Sigmoid colon (tissue), 4 donors: ENCODE measurements at regions not wholly inside any gene's neighbourhood (a gene's known extent, or its start where the extent isn't known, plus 50 kb on each side); places are given as distances from the start of the nearest gene placed in this dataset.

Source experiments
- CTCF ChIP-seq, 4 experiments: fragments of 450-650 bp in 3 of 4; fragments of 200-600 bp in 1 of 4; IDR thresholded peaks; one replicate each; pipeline ENCODE4 v1.5.1; 2016 to 2019; ENCODE audit warnings: antibody characterized with exemption in 4 of 4, mild to moderate bottlenecking in 3 of 4, moderate library complexity in 2 of 4
- POLR2A ChIP-seq, 2 donors: fragments of 450-650 bp; IDR thresholded peaks; one replicate each; pipeline ENCODE4 v1.6.1; 2016; ENCODE audit warnings: antibody characterized with exemption in 2 of 2, mild to moderate bottlenecking in 2 of 2, moderate library complexity in 2 of 2
- POLR2AphosphoS5 ChIP-seq, 4 donors: sonication (generic); formaldehyde crosslinking; IDR thresholded peaks; one replicate each; pipeline ENCODE4 v1.6.1; 2017; ENCODE audit warnings: antibody characterized with exemption in 4 of 4

DNA sequence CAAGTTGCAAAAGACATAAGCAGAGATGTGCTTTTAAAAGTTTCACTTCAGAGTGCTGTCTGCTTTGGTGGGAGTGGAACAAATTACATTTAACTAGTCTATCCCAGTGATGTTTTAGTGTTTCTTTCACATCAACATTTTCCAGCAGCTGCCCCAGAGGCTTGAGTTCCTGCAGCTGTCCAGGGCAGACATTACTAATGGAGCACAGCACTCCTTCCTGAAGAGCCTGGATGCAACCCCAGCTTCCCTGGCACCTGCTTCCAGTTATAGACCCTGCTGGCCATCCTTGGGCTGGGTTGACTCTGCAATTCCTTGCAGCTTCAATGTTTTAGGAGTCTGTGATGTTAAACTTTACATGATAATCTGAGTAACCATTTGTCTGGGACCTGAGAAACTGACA, 61.4 kb upstream of the PIRT start:
- TF ChIP-seq CTCF (IDR thresholded peaks at IDR 0.05) (no peak), POLR2AphosphoS5 (IDR thresholded peaks at IDR 0.05) (no peak), POLR2A (IDR thresholded peaks at IDR 0.05) (no peak)
